ENCODE measurements at regions not wholly inside any gene's neighbourhood (a gene's known extent, or its start where the extent isn't known, plus 50 kb on each side); places are given as distances from the start of the nearest gene placed in this dataset.
"Not testable (repeated sequence)": the region's sequence is repeated elsewhere in the genome, so short reads cannot be mapped to it uniquely, and the experiment has no call there.

- no peak overlapping the region for H3K4me3 ChIP-seq (ENCODE audit: low read depth in 1 of 2, low read length in 2 of 2)
- no peak overlapping the region for H3K27ac ChIP-seq (ENCODE audit: low read depth in 2 of 2, low read length in 1 of 2)
- 88 to 89% methylated on average over 1 of the region's 1 CpG for WGBS, 2 donors
- no peaks in the 10 kb centered on the region for H3K36me3 ChIP-seq (ENCODE audit: control insufficient read depth in 2 of 2, insufficient read depth in 2 of 2, low read length in 1 of 2)
- H3K27me3 ChIP-seq (ENCODE audit: control insufficient read depth in 1 of 2, insufficient read depth in 2 of 2, low read length in 2 of 2): no peaks in the 10 kb centered on the region
- peaks cover 0 to 10% of the 10 kb centered on the region in 2 donors for H3K9me3 ChIP-seq (ENCODE audit: control insufficient read depth in 2 of 2, insufficient read depth in 1 of 2, low read depth in 1 of 2, low read length in 1 of 2)
- H3K4me1 ChIP-seq (ENCODE audit: control insufficient read depth in 2 of 2, insufficient read depth in 2 of 2, low read length in 1 of 2): no peaks in the 10 kb centered on the region
These were observed 289.1 kb upstream of the SUCLG2 start for GRCh38 chr3:67943546-67943945.

DNA sequence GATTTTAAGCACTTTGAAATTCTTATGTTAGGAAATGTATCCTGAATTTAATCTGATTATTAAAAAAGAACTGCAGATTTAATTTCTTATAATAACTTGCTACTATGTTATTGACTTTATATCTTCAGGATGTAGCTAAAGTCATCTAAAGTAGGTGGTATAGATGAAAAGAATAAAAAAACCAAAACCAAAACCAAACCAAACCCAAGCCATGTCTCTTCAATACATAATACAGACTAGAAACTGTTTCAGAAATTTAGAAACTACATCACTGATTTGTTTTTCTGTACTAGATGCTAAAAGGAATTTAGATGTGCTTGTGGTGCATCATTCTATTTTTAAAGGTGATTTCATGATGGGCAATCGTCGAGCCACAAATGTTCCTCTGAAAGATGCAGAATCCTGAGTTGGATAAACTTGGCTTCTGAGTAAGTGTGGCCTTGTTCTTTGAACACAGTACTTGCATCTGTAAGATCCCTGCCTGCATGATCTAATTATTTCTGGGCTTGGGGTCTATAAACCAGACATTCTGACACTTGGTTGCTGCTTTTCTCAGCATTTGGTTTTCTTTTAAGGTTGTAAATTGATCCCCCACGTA, 287.1 kb upstream of the SUCLG2 start:
- 83 to 84% methylated on average over 3 of the region's 3 CpGs for WGBS, 2 donors
- Histone ChIP-seq H3K4me3 (ENCODE audit: low read depth in 1 of 2, low read length in 2 of 2) (no peak overlapping the region), H3K27ac (ENCODE audit: low read depth in 2 of 2, low read length in 1 of 2) (no peak overlapping the region)

GRCh38 chr3:67940210-67940952, 286.0 kb upstream of the SUCLG2 start:
- no peaks in the 10 kb centered on the region for H3K27me3 ChIP-seq (ENCODE audit: control insufficient read depth in 1 of 2, insufficient read depth in 2 of 2, low read length in 2 of 2)
- 69 to 73% methylated on average over 2 of the region's 2 CpGs for WGBS, 2 donors
- peaks cover 0 to 2% of the 10 kb centered on the region in 2 donors for H3K9me3 ChIP-seq (ENCODE audit: control insufficient read depth in 2 of 2, insufficient read depth in 1 of 2, low read depth in 1 of 2, low read length in 1 of 2)
- no peaks in the 10 kb centered on the region for H3K36me3 ChIP-seq (ENCODE audit: control insufficient read depth in 2 of 2, insufficient read depth in 2 of 2, low read length in 1 of 2)
- no peak overlapping the region for H3K27ac ChIP-seq (ENCODE audit: low read depth in 2 of 2, low read length in 1 of 2)
- no peak overlapping the region for H3K4me3 ChIP-seq (ENCODE audit: low read depth in 1 of 2, low read length in 2 of 2)
- no peaks in the 10 kb centered on the region for H3K4me1 ChIP-seq (ENCODE audit: control insufficient read depth in 2 of 2, insufficient read depth in 2 of 2, low read length in 1 of 2)

More for the DNA sequence above, 287.1 kb upstream of the SUCLG2 start:
- Histone ChIP-seq H3K27me3 (ENCODE audit: control insufficient read depth in 1 of 2, insufficient read depth in 2 of 2, low read length in 2 of 2) (no peaks in the 10 kb centered on the region), H3K36me3 (ENCODE audit: control insufficient read depth in 2 of 2, insufficient read depth in 2 of 2, low read length in 1 of 2) (no peaks in the 10 kb centered on the region), H3K9me3 (ENCODE audit: control insufficient read depth in 2 of 2, insufficient read depth in 1 of 2, low read depth in 1 of 2, low read length in 1 of 2) (peaks cover 0 to 4% of the 10 kb centered on the region in 2 donors), H3K4me1 (ENCODE audit: control insufficient read depth in 2 of 2, insufficient read depth in 2 of 2, low read length in 1 of 2) (no peaks in the 10 kb centered on the region)

DNA sequence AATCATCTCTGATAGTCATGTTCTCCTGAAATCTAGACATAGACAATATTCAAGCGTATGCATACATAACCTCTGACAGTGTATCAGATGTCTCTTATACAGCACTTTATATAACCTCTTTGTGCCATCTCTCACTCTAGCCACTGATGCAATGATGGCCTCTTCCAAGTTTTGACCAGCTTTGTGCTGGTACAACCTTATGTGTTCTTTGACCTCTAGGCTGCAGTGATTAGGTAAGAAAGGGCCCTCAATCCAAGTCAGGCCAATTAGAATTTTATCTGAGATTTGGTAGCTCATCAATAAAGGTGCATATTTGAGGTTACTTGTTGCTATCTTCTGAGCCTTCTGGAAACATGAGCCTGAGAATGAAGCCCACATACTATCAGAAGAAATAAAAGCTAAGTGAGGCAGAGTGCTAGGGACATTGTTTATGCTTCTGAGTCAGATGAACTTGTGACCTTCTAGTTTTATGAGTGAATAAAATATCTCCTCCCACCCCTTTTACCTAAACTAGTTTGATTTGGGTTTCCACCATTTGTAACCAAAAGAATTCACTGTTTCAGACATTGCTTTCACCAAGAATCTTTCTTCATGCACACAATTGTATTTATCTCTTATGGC, 283.2 kb upstream of the SUCLG2 start:
- WGBS, 2 donors: 96 to 99% methylated on average over 1 of the region's 1 CpG
- Histone ChIP-seq H3K4me3 (ENCODE audit: low read depth in 1 of 2, low read length in 2 of 2) (no peak overlapping the region), H3K27ac (ENCODE audit: low read depth in 2 of 2, low read length in 1 of 2) (no peak overlapping the region), H3K27me3 (ENCODE audit: control insufficient read depth in 1 of 2, insufficient read depth in 2 of 2, low read length in 2 of 2) (no peaks in the 10 kb centered on the region), H3K4me1 (ENCODE audit: control insufficient read depth in 2 of 2, insufficient read depth in 2 of 2, low read length in 1 of 2) (no peaks in the 10 kb centered on the region), H3K9me3 (ENCODE audit: control insufficient read depth in 2 of 2, insufficient read depth in 1 of 2, low read depth in 1 of 2, low read length in 1 of 2) (no peaks in the 10 kb centered on the region), H3K36me3 (ENCODE audit: control insufficient read depth in 2 of 2, insufficient read depth in 2 of 2, low read length in 1 of 2) (no peaks in the 10 kb centered on the region)

DNA sequence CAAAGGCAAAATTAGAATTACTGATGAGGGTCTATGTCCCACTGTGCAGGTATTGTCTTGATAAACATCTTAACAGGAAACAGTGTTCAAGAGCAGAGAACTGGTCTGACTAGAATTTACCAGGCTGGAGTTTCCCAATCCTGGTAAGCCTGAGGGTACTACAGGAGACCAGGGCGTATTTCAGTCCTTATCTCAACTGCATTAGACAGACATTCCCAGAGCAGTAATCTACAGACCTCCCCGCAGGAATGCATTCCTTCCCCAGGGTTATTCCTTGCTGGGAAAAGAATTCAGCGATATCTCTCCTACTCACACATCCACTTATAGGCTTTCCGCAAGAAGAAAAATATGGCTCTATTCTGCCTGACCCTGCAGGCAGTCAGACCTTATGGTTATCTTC, 276.0 kb upstream of the SUCLG2 start:
- 89 to 93% methylated on average over 4 of the region's 4 CpGs for WGBS, 2 donors

DNA sequence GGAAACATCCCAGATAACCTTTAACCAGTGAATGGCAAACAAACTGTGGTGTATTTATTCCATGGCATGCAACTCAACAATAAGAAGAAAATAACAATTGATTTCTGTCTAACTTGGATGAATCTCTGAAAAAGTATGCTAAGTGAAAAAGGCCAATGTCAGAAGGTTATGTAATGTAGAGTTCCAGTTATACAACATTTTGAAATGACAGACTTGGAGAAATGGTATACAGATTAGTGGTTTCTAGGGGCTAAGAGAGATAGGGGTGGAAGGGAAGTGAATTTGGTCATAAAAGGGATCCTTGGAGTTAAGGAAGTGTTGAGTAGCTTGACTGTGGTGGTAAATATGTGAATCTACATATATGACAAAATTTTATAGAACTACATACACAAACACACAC, 269.4 kb upstream of the SUCLG2 start:
- Histone ChIP-seq H3K9me3 (ENCODE audit: control insufficient read depth in 2 of 2, insufficient read depth in 1 of 2, low read depth in 1 of 2, low read length in 1 of 2) (no peaks in the 10 kb centered on the region), H3K4me1 (ENCODE audit: control insufficient read depth in 2 of 2, insufficient read depth in 2 of 2, low read length in 1 of 2) (no peaks in the 10 kb centered on the region), H3K36me3 (ENCODE audit: control insufficient read depth in 2 of 2, insufficient read depth in 2 of 2, low read length in 1 of 2) (no peaks in the 10 kb centered on the region), H3K27me3 (ENCODE audit: control insufficient read depth in 1 of 2, insufficient read depth in 2 of 2, low read length in 2 of 2) (no peaks in the 10 kb centered on the region), H3K27ac (ENCODE audit: low read depth in 2 of 2, low read length in 1 of 2) (no peak overlapping the region), H3K4me3 (ENCODE audit: low read depth in 1 of 2, low read length in 2 of 2) (no peak overlapping the region)

More for the DNA sequence above, 276.0 kb upstream of the SUCLG2 start:
- not testable (repeated sequence) for H3K4me1 ChIP-seq (ENCODE audit: control insufficient read depth in 2 of 2, insufficient read depth in 2 of 2, low read length in 1 of 2); H3K9me3 ChIP-seq (ENCODE audit: control insufficient read depth in 2 of 2, insufficient read depth in 1 of 2, low read depth in 1 of 2, low read length in 1 of 2); H3K27ac ChIP-seq (ENCODE audit: low read depth in 2 of 2, low read length in 1 of 2); H3K36me3 ChIP-seq (ENCODE audit: control insufficient read depth in 2 of 2, insufficient read depth in 2 of 2, low read length in 1 of 2); H3K4me3 ChIP-seq (ENCODE audit: low read depth in 1 of 2, low read length in 2 of 2); H3K27me3 ChIP-seq (ENCODE audit: control insufficient read depth in 1 of 2, insufficient read depth in 2 of 2, low read length in 2 of 2)

- 55 to 57% methylated on average over 7 of the region's 7 CpGs for whole genome bisulfite sequencing, 2 donors
- Histone ChIP-seq H3K27ac (ENCODE audit: low read depth in 2 of 2, low read length in 1 of 2) (no peak overlapping the region), H3K4me3 (ENCODE audit: low read depth in 1 of 2, low read length in 2 of 2) (no peak overlapping the region), H3K9me3 (ENCODE audit: control insufficient read depth in 2 of 2, insufficient read depth in 1 of 2, low read depth in 1 of 2, low read length in 1 of 2) (no peaks in the 10 kb centered on the region), H3K36me3 (ENCODE audit: control insufficient read depth in 2 of 2, insufficient read depth in 2 of 2, low read length in 1 of 2) (no peaks in the 10 kb centered on the region), H3K4me1 (ENCODE audit: control insufficient read depth in 2 of 2, insufficient read depth in 2 of 2, low read length in 1 of 2) (no peaks in the 10 kb centered on the region), H3K27me3 (ENCODE audit: control insufficient read depth in 1 of 2, insufficient read depth in 2 of 2, low read length in 2 of 2) (no peaks in the 10 kb centered on the region)
These were observed 266.6 kb upstream of the SUCLG2 start for GRCh38 chr3:67920969-67921368.

- no peak overlapping the region for H3K4me3 ChIP-seq (ENCODE audit: low read depth in 1 of 2, low read length in 2 of 2)
- H3K4me1 ChIP-seq (ENCODE audit: control insufficient read depth in 2 of 2, insufficient read depth in 2 of 2, low read length in 1 of 2): no peaks in the 10 kb centered on the region
- no peak overlapping the region for H3K27ac ChIP-seq (ENCODE audit: low read depth in 2 of 2, low read length in 1 of 2)
- H3K9me3 ChIP-seq (ENCODE audit: control insufficient read depth in 2 of 2, insufficient read depth in 1 of 2, low read depth in 1 of 2, low read length in 1 of 2): no peaks in the 10 kb centered on the region
- 66% methylated on average over 1 of the region's 1 CpG for WGBS, 2 donors
- H3K36me3 ChIP-seq (ENCODE audit: control insufficient read depth in 2 of 2, insufficient read depth in 2 of 2, low read length in 1 of 2): no peaks in the 10 kb centered on the region
- H3K27me3 ChIP-seq (ENCODE audit: control insufficient read depth in 1 of 2, insufficient read depth in 2 of 2, low read length in 2 of 2): no peaks in the 10 kb centered on the region
These were observed 265.9 kb upstream of the SUCLG2 start for GRCh38 chr3:67920311-67920710.

DNA sequence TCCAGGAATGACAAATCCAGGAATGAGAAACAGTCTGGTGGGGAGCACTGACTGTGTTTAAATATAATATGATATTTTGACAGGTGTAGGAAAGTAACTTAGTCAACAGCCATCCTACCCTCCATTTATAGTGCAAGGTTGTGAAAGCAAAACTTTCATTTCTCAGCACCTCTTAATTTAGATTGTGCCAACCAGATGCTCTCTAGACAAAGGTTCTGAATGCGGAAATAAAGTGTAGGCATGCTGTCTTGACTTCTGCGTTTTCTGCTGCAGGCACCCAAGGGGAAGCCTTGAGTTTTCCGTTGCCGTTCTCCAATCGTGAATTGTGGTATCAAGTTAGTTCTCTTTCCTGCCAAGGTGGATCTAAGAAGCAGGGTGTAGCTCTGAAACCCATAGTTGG, 261.9 kb upstream of the SUCLG2 start:
- Histone ChIP-seq H3K27ac (ENCODE audit: low read depth in 2 of 2, low read length in 1 of 2) (no peak overlapping the region), H3K4me3 (ENCODE audit: low read depth in 1 of 2, low read length in 2 of 2) (no peak overlapping the region), H3K36me3 (ENCODE audit: control insufficient read depth in 2 of 2, insufficient read depth in 2 of 2, low read length in 1 of 2) (no peaks in the 10 kb centered on the region), H3K27me3 (ENCODE audit: control insufficient read depth in 1 of 2, insufficient read depth in 2 of 2, low read length in 2 of 2) (no peaks in the 10 kb centered on the region), H3K9me3 (ENCODE audit: control insufficient read depth in 2 of 2, insufficient read depth in 1 of 2, low read depth in 1 of 2, low read length in 1 of 2) (no peaks in the 10 kb centered on the region), H3K4me1 (ENCODE audit: control insufficient read depth in 2 of 2, insufficient read depth in 2 of 2, low read length in 1 of 2) (no peaks in the 10 kb centered on the region)
- WGBS, 2 donors: 90 to 94% methylated on average over 5 of the region's 5 CpGs

DNA sequence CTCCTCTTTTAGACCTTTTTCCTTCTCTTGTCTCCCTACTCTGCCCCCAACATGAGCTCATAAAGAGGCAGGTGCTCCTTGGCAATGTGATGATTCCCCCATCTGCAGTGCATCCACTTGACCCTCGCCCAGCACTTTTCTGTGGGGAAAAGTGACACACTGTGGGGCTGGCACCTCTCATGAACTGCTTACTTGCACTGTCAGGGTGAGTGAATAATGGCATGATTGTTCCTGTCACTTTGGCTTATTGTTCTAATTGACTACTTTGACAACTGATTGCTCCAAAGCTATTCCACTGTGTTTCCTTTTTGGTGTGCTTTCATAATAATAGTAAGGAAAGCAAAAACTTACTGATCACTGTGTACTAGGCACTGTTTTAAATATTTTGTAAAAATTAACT, 253.3 kb upstream of the SUCLG2 start:
- H3K36me3 ChIP-seq (ENCODE audit: control insufficient read depth in 2 of 2, insufficient read depth in 2 of 2, low read length in 1 of 2): no peaks in the 10 kb centered on the region
- no peak overlapping the region for H3K4me3 ChIP-seq (ENCODE audit: low read depth in 1 of 2, low read length in 2 of 2)
- no peaks in the 10 kb centered on the region for H3K9me3 ChIP-seq (ENCODE audit: control insufficient read depth in 2 of 2, insufficient read depth in 1 of 2, low read depth in 1 of 2, low read length in 1 of 2)
- no peak overlapping the region for H3K27ac ChIP-seq (ENCODE audit: low read depth in 2 of 2, low read length in 1 of 2)
- WGBS, 2 donors: 60 to 66% methylated on average over 1 of the region's 1 CpG
- H3K27me3 ChIP-seq (ENCODE audit: control insufficient read depth in 1 of 2, insufficient read depth in 2 of 2, low read length in 2 of 2): no peaks in the 10 kb centered on the region
- no peaks in the 10 kb centered on the region for H3K4me1 ChIP-seq (ENCODE audit: control insufficient read depth in 2 of 2, insufficient read depth in 2 of 2, low read length in 1 of 2)

Data from esophagus (tissue), 2 donors.